NCI-H1092 (cell line): ENCODE measurements at regions not wholly inside any gene's neighbourhood (a gene's known extent, or its start where the extent isn't known, plus 50 kb on each side); places are given as distances from the start of the nearest gene placed in this dataset.

Source experiments
- DNase-seq: peaks from one replicate; lab custom pipeline; 2025; lab: John Stamatoyannopoulos, UW

- DNase-seq: no peak
Measured at GRCh38 chr13:69571606-69572323, 535.9 kb upstream of the ATXN8OS start.

DNA sequence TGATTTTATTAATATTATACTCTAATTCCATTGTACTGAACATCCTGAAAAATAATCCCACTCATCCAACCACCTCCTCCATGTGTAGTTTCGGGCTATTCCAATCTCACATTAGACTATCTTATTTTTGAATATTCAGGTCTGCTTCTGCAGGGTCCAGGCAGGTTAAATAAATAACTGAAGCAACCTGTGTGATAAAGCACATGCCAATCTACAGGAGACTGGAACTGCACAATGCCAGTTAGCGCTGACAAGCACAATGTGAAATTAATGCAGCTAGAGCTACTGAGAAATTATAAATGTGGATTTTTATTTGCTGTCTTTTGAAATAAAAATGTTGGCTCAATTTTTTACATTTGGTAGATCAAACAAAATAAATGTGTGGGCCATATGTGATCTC, 540.1 kb upstream of the ATXN8OS start:
- DNase-seq: no peak

DNA sequence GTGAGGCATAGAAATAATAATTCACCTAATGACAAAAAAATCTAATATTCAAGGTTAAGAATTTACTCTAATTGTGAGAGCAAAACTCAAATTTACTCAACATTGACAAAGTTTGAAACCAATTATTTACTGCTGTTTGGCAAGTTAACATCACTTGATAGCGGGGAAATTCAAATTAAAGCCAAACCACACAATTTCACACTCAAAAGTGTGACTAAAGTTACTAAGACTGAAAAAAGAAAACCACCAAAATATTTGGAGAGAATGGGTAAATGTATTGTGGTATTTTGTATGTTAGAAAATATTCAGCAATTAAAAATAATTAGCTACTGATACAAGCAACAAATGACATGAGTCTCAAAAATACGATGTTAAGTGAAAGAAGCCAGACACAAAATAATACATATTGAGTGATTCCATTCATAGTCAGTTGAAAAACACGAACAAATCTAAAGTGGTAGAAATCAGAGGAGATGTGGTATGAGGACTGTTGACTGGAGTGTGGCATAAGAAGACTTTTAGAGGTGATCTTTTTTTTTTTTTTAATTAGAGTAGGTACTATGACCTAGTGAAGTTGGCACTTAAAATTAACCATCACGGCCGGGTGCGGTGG, 541.4 kb upstream of the ATXN8OS start:
- DNase-seq: no peak

- DNase-seq: no peak
Measured at GRCh38 chr13:69565334-69565733, 542.3 kb upstream of the ATXN8OS start.

GRCh38 chr13:69556540-69557196, 551.0 kb upstream of the ATXN8OS start:
- no peak for DNase-seq

DNA sequence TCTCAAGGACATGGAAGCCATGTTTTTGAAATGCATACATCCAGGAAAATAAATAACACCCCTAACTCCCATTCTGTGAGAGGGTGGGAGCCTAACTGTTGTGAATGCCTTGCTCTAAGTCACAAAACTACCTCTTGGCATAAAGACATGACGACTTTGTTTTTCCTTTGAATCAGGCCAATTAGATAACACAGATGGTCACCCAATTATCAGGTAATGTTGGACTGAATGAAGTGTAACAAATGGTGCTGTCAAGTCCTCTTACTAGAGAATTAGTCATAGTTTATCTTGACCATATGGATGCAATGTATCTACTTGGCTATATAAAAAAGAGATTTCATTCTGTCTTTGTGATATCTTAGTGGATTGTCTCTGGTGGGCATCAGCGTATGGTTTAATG, 553.6 kb upstream of the ATXN8OS start:
- DNase-seq: no peak

GRCh38 chr13:69551193-69551592, 556.4 kb upstream of the ATXN8OS start:
- no peak for DNase-seq

- no peak for DNase-seq
Measured at GRCh38 chr13:69547780-69548179, 559.8 kb upstream of the ATXN8OS start.

GRCh38 chr13:69545551-69545950, 562.1 kb upstream of the ATXN8OS start:
- no peak for DNase-seq

- no peak for DNase-seq
Measured at GRCh38 chr13:69524459-69525150, 583.0 kb upstream of the ATXN8OS start.

GRCh38 chr13:69496981-69497380, 610.6 kb upstream of the ATXN8OS start:
- DNase-seq: no peak

- DNase-seq: no peak
Measured at GRCh38 chr13:69495096-69495495, 612.5 kb upstream of the ATXN8OS start.

DNA sequence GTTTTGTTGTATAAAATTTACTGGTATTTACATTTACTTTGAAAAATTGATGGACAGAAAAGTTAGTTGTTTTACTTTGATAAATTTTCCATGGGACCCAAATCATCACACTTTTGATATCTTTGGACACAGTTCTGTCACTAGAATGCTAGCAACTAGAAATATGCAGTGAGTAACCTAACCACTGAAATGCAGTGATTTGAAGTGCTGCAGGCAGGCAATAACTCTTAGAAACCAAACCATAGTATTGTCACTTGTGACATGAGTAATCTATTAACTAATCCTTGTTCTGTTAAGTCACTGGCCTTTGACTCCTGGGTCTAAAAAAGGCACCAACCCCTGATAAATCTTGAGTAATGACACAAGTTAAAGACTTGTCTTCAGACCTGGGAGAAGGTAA, 620.0 kb upstream of the ATXN8OS start:
- no peak for DNase-seq

- no peak for DNase-seq
Measured at GRCh38 chr13:69485991-69486592, 621.5 kb upstream of the ATXN8OS start.

- DNase-seq: no peak
Measured at GRCh38 chr13:69477451-69477850, 630.2 kb upstream of the ATXN8OS start.

- DNase-seq: no peak
Measured at GRCh38 chr13:69474011-69474685, 633.5 kb upstream of the ATXN8OS start.

DNA sequence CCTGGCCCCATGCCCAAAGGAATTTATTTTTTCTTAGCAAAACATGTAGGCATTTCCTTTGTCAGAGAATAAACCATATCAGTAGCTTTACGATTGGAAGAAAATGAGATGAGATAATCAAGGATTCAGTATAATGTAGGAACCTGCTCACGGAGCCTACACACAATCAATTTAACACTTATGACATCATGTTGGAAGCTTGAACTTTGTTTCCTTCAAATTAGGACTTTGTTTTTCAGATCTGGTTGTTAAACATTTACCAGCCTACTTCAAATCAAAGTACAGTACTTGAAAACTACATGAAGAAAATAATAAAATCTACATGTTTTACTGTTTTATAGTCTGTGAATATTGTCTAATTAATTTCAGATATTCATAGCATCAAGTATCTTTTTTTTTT, 639.0 kb upstream of the ATXN8OS start:
- no peak for DNase-seq

DNA sequence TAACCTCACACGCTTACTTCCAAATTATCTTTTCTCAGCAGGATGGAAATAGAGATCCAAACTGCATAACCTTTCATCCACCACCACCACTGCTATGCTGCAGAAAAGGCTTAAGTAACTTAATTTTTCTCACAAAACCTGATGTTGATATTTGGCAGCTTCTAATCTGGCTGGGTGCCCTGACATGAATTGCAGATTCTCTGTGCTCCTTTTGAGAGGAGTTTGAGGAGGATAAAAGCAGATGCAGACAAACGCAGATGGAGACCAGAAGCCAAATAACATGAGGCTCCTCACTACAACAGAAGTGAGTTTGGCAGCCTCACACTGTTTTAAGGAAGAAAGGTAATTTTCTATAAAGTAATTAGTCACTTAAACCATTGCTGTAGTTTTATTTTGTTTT, 646.2 kb upstream of the ATXN8OS start:
- no peak for DNase-seq

- DNase-seq: no peak
Measured at GRCh38 chr13:69459346-69459745, 648.3 kb upstream of the ATXN8OS start.

GRCh38 chr13:69458013-69458412, 649.6 kb upstream of the ATXN8OS start:
- no peak for DNase-seq

- DNase-seq: no peak
Measured at GRCh38 chr13:69450245-69450644, 657.4 kb upstream of the ATXN8OS start.

GRCh38 chr13:69425235-69425634, 682.4 kb upstream of the ATXN8OS start:
- DNase-seq: no peak
